ENCODE measurements at regions not wholly inside any gene's neighbourhood (a gene's known extent, or its start where the extent isn't known, plus 50 kb on each side); places are given as distances from the start of the nearest gene placed in this dataset.
"Not testable (repeated sequence)": the region's sequence is repeated elsewhere in the genome, so short reads cannot be mapped to it uniquely, and the experiment has no call there.

GRCh38 chr2:146992057-146992456 is 852.8 kb upstream of the ACVR2A start:
- DNase-seq, result no peak

- no peak for DNase-seq
Measured at GRCh38 chr2:146990311-146991054, 854.3 kb upstream of the ACVR2A start.

GRCh38 chr2:146989741-146990140 is 855.1 kb upstream of the ACVR2A start:
- no peak for DNase-seq

- no peak for DNase-seq
Measured at GRCh38 chr2:146987996-146988395, 856.8 kb upstream of the ACVR2A start.

- no peak for DNase-seq
Measured at GRCh38 chr2:146986161-146986560, 858.7 kb upstream of the ACVR2A start.

- DNase-seq, result no peak
Measured at GRCh38 chr2:146985753-146986152, 859.1 kb upstream of the ACVR2A start.

GRCh38 chr2:146984014-146984413 is 860.8 kb upstream of the ACVR2A start:
- DNase-seq, result no peak

- DNase-seq, result no peak
Measured at GRCh38 chr2:146982393-146982846, 862.4 kb upstream of the ACVR2A start.

GRCh38 chr2:146981921-146982320 is 862.9 kb upstream of the ACVR2A start:
- no peak for DNase-seq

GRCh38 chr2:146979746-146980145 is 865.1 kb upstream of the ACVR2A start:
- no peak for DNase-seq

- DNase-seq, result no peak
Measured at GRCh38 chr2:146978577-146979555, 866.0 kb upstream of the ACVR2A start.

- not testable (repeated sequence) for DNase-seq
Measured at GRCh38 chr2:146970981-146971380, 873.8 kb upstream of the ACVR2A start.

GRCh38 chr2:146969703-146970102 is 875.1 kb upstream of the ACVR2A start:
- not testable (repeated sequence) for DNase-seq

GRCh38 chr2:146964494-146964893 is 880.3 kb upstream of the ACVR2A start:
- no peak for DNase-seq

- no peak for DNase-seq
Measured at GRCh38 chr2:146954544-146954943, 890.3 kb upstream of the ACVR2A start.

- no peak for DNase-seq
Measured at GRCh38 chr2:146952696-146953095, 892.1 kb upstream of the ACVR2A start.

- DNase-seq, result no peak
Measured at GRCh38 chr2:146950911-146951310, 893.9 kb upstream of the ACVR2A start.

GRCh38 chr2:146950361-146950760 is 894.5 kb upstream of the ACVR2A start:
- no peak for DNase-seq

- DNase-seq, result no peak
Measured at GRCh38 chr2:146949400-146949799, 895.4 kb upstream of the ACVR2A start.

- no peak for DNase-seq
Measured at GRCh38 chr2:146944601-146945000, 900.2 kb upstream of the ACVR2A start.

GRCh38 chr2:146939991-146940685 is 904.7 kb upstream of the ACVR2A start:
- DNase-seq, result no peak

- no peak for DNase-seq
Measured at GRCh38 chr2:146934921-146935320, 909.9 kb upstream of the ACVR2A start.

- DNase-seq, result no peak
Measured at GRCh38 chr2:146931109-146931508, 913.7 kb upstream of the ACVR2A start.
